ENCODE measurements at regions not wholly inside any gene's neighbourhood (a gene's known extent, or its start where the extent isn't known, plus 50 kb on each side); places are given as distances from the start of the nearest gene placed in this dataset.
"Not testable (repeated sequence)": the region's sequence is repeated elsewhere in the genome, so short reads cannot be mapped to it uniquely, and the experiment has no call there.

DNA sequence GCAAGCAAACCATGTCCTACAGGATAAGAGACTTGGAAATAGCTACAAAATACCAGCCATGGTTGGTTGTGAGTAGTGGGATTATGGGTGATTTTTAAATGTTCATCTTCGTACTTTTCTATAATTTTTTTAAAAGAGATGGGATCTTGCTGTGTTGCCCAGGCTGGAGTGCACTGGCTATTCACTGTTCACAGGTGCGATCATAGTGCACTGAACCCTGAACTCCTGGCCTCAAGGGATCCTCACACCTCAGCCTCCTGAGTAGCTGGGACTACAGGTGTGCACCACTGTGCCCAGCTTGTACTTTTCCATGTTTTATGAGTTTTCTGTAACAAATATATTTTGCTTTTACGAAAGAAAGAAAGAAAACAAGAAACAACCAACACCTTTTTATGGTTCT is 224.2 kb downstream of the FOXD2 start:
- no peak overlapping the region for H3K4me3 ChIP-seq (IDR thresholded peaks at IDR 0.05; ENCODE audit: insufficient read depth, low read depth, low read length)
- H3K27ac ChIP-seq: peak overlapping the region; percentile 67
- no peaks in the 10 kb centered on the region for H4K20me1 ChIP-seq (ENCODE audit: insufficient read depth)
- H3K9ac ChIP-seq: no peak overlapping the region
- no peaks in the 10 kb centered on the region for H3K27me3 ChIP-seq (ENCODE audit: insufficient read depth, low read depth)
- TF ChIP-seq, protein P1, sequence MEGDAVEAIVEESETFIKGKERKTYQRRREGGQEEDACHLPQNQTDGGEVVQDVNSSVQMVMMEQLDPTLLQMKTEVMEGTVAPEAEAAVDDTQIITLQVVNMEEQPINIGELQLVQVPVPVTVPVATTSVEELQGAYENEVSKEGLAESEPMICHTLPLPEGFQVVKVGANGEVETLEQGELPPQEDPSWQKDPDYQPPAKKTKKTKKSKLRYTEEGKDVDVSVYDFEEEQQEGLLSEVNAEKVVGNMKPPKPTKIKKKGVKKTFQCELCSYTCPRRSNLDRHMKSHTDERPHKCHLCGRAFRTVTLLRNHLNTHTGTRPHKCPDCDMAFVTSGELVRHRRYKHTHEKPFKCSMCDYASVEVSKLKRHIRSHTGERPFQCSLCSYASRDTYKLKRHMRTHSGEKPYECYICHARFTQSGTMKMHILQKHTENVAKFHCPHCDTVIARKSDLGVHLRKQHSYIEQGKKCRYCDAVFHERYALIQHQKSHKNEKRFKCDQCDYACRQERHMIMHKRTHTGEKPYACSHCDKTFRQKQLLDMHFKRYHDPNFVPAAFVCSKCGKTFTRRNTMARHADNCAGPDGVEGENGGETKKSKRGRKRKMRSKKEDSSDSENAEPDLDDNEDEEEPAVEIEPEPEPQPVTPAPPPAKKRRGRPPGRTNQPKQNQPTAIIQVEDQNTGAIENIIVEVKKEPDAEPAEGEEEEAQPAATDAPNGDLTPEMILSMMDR (conservative IDR thresholded peaks at IDR 0.05; ENCODE audit: low read depth, low read length): no peak
- H3K79me2 ChIP-seq (ENCODE audit: insufficient read depth, low read depth): no peaks in the 10 kb centered on the region
- H3K4me2 ChIP-seq: peak overlapping the region; percentile 33; the same call in 1 of the 2 replicates
- no peaks in the 10 kb centered on the region for H3K36me3 ChIP-seq (ENCODE audit: insufficient read depth)
- peak overlapping the region; percentile 27; the same call in 1 of the 2 replicates for H2AFZ ChIP-seq (ENCODE audit: low read depth)
- peaks cover 44% of the 10 kb centered on the region for H3K4me1 ChIP-seq (ENCODE audit: low read depth, poor library complexity, severe bottlenecking)

DNA sequence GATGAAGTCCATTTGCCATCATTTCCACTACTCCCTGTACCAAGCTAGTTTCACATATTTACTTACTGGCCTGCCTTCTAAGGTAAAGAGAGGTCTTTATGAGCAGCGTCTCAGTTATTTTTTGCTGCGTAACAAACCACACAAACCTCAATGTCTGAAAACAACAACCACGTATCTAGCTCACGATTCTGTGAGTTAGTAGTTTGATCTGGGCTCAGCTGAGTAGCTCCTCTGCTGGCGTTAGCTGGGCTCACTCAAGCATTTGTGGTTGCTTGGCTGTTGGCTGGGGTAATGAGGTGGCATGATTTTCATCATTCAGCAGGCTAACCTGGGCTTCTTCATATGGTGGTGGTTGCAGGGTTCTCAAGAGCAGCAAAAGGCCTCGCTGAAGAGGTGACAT is 225.4 kb downstream of the FOXD2 start:
- no peak overlapping the region for H3K4me3 ChIP-seq (IDR thresholded peaks at IDR 0.05; ENCODE audit: insufficient read depth, low read depth, low read length)
- no peaks in the 10 kb centered on the region for H3K36me3 ChIP-seq (ENCODE audit: insufficient read depth)
- H3K9ac ChIP-seq: peak overlapping the region; percentile 5; the same call in 1 of the 2 replicates
- H3K4me1 ChIP-seq (ENCODE audit: low read depth, poor library complexity, severe bottlenecking): peaks cover 44% of the 10 kb centered on the region
- H3K27ac ChIP-seq: peak overlapping the region; percentile 67
- no peaks in the 10 kb centered on the region for H3K27me3 ChIP-seq (ENCODE audit: insufficient read depth, low read depth)
- peak overlapping the region; percentile 27 for H2AFZ ChIP-seq (ENCODE audit: low read depth)
- no peaks in the 10 kb centered on the region for H3K79me2 ChIP-seq (ENCODE audit: insufficient read depth, low read depth)
- peak overlapping the region; percentile 33 for H3K4me2 ChIP-seq
- TF ChIP-seq, protein P1 (conservative IDR thresholded peaks at IDR 0.05; ENCODE audit: low read depth, low read length): no peak
- no peaks in the 10 kb centered on the region for H4K20me1 ChIP-seq (ENCODE audit: insufficient read depth)

DNA sequence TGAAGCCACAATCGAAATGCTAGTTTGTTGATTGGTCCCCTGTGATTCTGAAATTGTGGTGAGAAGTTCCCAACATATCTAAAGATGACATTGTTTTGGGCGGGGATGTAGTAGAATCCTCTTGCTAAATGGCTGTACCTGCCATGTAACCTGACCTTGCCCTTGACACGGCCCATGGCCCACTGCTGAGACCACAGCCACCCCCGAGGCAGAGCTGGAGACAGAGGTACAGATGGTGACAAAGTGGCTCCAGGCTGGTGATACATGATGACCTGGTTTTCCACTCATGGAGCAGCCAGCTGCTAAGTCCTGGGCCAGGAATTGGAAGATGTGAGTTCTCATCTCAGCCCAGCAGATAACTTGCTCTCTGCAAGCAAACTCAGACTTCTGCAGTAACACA is 226.5 kb downstream of the FOXD2 start:
- Histone ChIP-seq H3K9ac (no peak overlapping the region), H3K4me1 (ENCODE audit: low read depth, poor library complexity, severe bottlenecking) (peaks cover 44% of the 10 kb centered on the region), H3K27me3 (ENCODE audit: insufficient read depth, low read depth) (no peaks in the 10 kb centered on the region), H3K4me3 (IDR thresholded peaks at IDR 0.05; ENCODE audit: insufficient read depth, low read depth, low read length) (no peak overlapping the region), H4K20me1 (ENCODE audit: insufficient read depth) (no peaks in the 10 kb centered on the region), H3K36me3 (ENCODE audit: insufficient read depth) (no peaks in the 10 kb centered on the region), H3K4me2 (peak overlapping the region; percentile 33; the same call in 1 of the 2 replicates), H3K27ac (peak overlapping the region; percentile 67), H2AFZ (ENCODE audit: low read depth) (0 out of 2 replicates have a peak overlapping the region, but pooled peaks have one; percentile 27), H3K79me2 (ENCODE audit: insufficient read depth, low read depth) (no peaks in the 10 kb centered on the region)
- TF ChIP-seq, protein P1 (conservative IDR thresholded peaks at IDR 0.05; ENCODE audit: low read depth, low read length): no peak

DNA sequence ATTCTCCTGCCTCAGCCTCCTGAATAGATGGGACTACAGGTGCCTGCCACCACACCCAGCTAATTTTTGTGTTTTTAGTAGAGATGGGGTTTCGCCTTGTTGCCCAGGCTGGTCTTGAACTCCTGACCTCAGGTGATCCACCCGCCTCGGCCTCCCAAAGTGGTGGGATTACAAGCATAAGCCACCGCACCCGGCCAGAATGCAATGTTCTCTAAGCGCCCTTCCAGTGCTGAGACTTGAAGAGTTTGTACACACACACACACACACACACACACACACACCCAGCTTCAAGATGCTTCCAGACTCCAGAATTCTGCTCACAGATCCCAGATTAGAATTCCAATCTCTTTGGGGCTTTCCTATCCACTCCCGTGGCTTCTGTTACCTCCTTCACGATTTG is 227.1 kb downstream of the FOXD2 start:
- H3K27ac ChIP-seq; H3K4me2 ChIP-seq; H3K36me3 ChIP-seq (ENCODE audit: insufficient read depth); H3K4me3 ChIP-seq (IDR thresholded peaks at IDR 0.05; ENCODE audit: insufficient read depth, low read depth, low read length); H3K9ac ChIP-seq; H3K79me2 ChIP-seq (ENCODE audit: insufficient read depth, low read depth); H4K20me1 ChIP-seq (ENCODE audit: insufficient read depth); H3K27me3 ChIP-seq (ENCODE audit: insufficient read depth, low read depth); H2AFZ ChIP-seq (ENCODE audit: low read depth): not testable (repeated sequence)
- H3K4me1 ChIP-seq (ENCODE audit: low read depth, poor library complexity, severe bottlenecking): peaks cover 44% of the 10 kb centered on the region

DNA sequence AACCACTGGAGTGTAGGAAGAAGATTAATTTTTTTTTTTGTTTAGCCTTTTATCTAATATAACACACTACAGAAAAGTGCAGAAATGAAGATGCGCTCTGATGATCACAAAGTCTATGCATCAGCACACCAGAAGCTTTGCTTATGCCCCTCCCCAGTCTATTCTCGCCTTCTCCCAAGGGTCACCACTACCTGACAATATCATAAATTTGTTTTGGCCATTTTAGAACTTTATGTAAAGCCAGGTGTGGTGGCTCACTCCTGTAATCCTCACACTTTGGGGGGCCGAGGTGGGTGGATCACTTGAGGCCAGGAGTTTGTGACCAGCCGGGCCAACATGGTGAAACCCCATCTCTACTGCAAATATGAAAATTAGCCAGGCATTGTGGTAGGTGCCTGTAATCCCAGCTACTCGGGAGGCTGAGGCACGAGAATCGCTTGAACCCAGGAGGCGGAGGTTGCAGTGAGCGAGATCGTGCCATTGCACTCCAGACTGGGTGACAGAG is 231.3 kb downstream of the FOXD2 start:
- H3K4me2 ChIP-seq: no peak overlapping the region
- peaks cover 7% of the 10 kb centered on the region for H3K4me1 ChIP-seq (ENCODE audit: low read depth, poor library complexity, severe bottlenecking)
- TF ChIP-seq, protein P1 (conservative IDR thresholded peaks at IDR 0.05; ENCODE audit: low read depth, low read length): no peak
- H3K36me3 ChIP-seq (ENCODE audit: insufficient read depth): no peaks in the 10 kb centered on the region
- H3K27ac ChIP-seq: no peak overlapping the region
- no peaks in the 10 kb centered on the region for H4K20me1 ChIP-seq (ENCODE audit: insufficient read depth)
- no peak overlapping the region for H2AFZ ChIP-seq (ENCODE audit: low read depth)
- H3K9ac ChIP-seq: no peak overlapping the region
- no peak overlapping the region for H3K4me3 ChIP-seq (IDR thresholded peaks at IDR 0.05; ENCODE audit: insufficient read depth, low read depth, low read length)
- H3K27me3 ChIP-seq (ENCODE audit: insufficient read depth, low read depth): no peaks in the 10 kb centered on the region
- H3K79me2 ChIP-seq (ENCODE audit: insufficient read depth, low read depth): no peaks in the 10 kb centered on the region
